K562 (cell line): ENCODE measurements at regions not wholly inside any gene's neighbourhood (a gene's known extent, or its start where the extent isn't known, plus 50 kb on each side); places are given as distances from the start of the nearest gene placed in this dataset.

Experiments used
- CTCF ChIP-seq, 3 experiments: IDR thresholded peaks in 2 of 3; conservative IDR thresholded peaks in 1 of 3; 2 replicates each; pipeline ENCODE4 v1.5.1; 2011 to 2012; ENCODE audit warnings: low read length in 3 of 3, mild to moderate bottlenecking in 3 of 3, control low read depth in 2 of 3, improper control_type of control experiment in 1 of 3, inconsistent platforms in 1 of 3, low read depth in 1 of 3, mixed read lengths in 1 of 3, moderate library complexity in 1 of 3; ENCODE audit not compliant: insufficient read depth in 2 of 3
- EZH2 ChIP-seq: IDR thresholded peaks from 2 replicates; pipeline ENCODE4 v1.6.1; 2012; ENCODE audit warnings: low read depth, mild to moderate bottlenecking, inconsistent platforms, low read length, borderline replicate concordance
- KLF1 ChIP-seq: fragments of 450-650 bp; IDR thresholded peaks from 2 replicates; pipeline ENCODE4 v1.6.1; 2016; ENCODE audit warnings: missing genetic modification characterization, missing compliant biosample characterization
- MAFK ChIP-seq: IDR thresholded peaks from 2 replicates; pipeline ENCODE4 v1.6.1; 2011; ENCODE audit warnings: low read length, improper control_type of control experiment

DNA sequence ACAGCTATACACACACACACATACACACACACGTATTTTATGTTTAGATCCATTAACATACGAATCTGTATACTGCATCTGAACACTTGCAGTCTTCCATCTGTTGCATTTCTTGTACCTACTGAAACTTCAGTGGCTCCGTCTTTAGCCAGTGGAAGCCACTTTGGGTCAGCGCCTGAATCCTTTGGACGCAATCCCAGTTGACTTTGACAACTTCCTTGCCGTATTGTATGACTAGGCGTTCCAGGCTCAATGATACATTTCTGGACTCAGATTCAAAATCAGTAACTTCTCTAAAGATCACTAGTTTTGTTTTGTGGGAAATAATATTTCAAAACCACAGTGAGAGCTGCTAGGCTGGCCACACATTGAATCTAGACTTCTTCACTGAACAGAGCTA, 101.5 kb upstream of the GPC1 start:
- TF ChIP-seq MAFK (no peak), EZH2 (no peak), KLF1 (tag) (no peak), CTCF (IDR thresholded peaks at IDR 0.05 in 2 of 3, conservative IDR thresholded peaks at IDR 0.05 in 1 of 3; ENCODE audit: insufficient read depth in 2 of 3, low read depth in 1 of 3, low read length in 3 of 3) (no peak)
